Progenitor cell of endocrine pancreas (in vitro differentiated cells): ENCODE measurements at regions not wholly inside any gene's neighbourhood (a gene's known extent, or its start where the extent isn't known, plus 50 kb on each side); places are given as distances from the start of the nearest gene placed in this dataset.
A peak's percentile ranks its signal among the peaks of the same experiment; 100 is the strongest.
"Not testable (repeated sequence)": the region's sequence is repeated elsewhere in the genome, so short reads cannot be mapped to it uniquely, and the experiment has no call there.

ENCODE experiments used
- DNase-seq: peaks from one replicate; pipeline ENCODE4 v3.0.0; 2021; ENCODE audit warnings: low spot score; ENCODE audit not compliant: unreplicated experiment
- H3K27ac Mint-ChIP-seq: 2 replicates; pipeline ENCODE4 v1.8.0; 2021; ENCODE audit warnings: mild to moderate bottlenecking, moderate library complexity, mixed read lengths
- H3K27me3 Mint-ChIP-seq: 2 replicates; pipeline ENCODE4 v1.8.0; 2021; ENCODE audit warnings: mixed read lengths
- H3K36me3 Mint-ChIP-seq: 2 replicates; pipeline ENCODE4 v1.8.0; 2022; ENCODE audit warnings: mixed read lengths; ENCODE audit not compliant: insufficient read depth
- H3K4me1 Mint-ChIP-seq: 2 replicates; pipeline ENCODE4 v1.8.0; 2021; ENCODE audit warnings: low read depth, mixed read lengths
- H3K4me3 Mint-ChIP-seq: 2 replicates; pipeline ENCODE4 v1.8.0; 2021; ENCODE audit warnings: low read depth, mild to moderate bottlenecking, moderate library complexity, mixed read lengths
- H3K9me3 Mint-ChIP-seq: 2 replicates; pipeline ENCODE4 v1.8.0; 2021; ENCODE audit warnings: low read depth, mixed read lengths
- CTCF ChIP-seq: fragments of 200-600 bp; sonication (generic); IDR thresholded peaks from one replicate; pipeline ENCODE4 v1.5.0; 2021; ENCODE audit warnings: antibody characterized with exemption, mild to moderate bottlenecking; ENCODE audit not compliant: unreplicated experiment

GRCh38 chr21:35438643-35439404, 389.7 kb upstream of the RUNX1 start:
- peaks cover 8% of the 10 kb centered on the region for H3K4me1 Mint-ChIP-seq
- no peaks in the 10 kb centered on the region for H3K36me3 Mint-ChIP-seq
- H3K4me3 Mint-ChIP-seq, result no peak overlapping the region
- peaks cover 11% of the 10 kb centered on the region for H3K27me3 Mint-ChIP-seq
- DNase-seq, result no peak
- H3K27ac Mint-ChIP-seq, result no peak overlapping the region
- TF ChIP-seq CTCF, result no peak
- H3K9me3 Mint-ChIP-seq, result peaks cover 7% of the 10 kb centered on the region

DNA sequence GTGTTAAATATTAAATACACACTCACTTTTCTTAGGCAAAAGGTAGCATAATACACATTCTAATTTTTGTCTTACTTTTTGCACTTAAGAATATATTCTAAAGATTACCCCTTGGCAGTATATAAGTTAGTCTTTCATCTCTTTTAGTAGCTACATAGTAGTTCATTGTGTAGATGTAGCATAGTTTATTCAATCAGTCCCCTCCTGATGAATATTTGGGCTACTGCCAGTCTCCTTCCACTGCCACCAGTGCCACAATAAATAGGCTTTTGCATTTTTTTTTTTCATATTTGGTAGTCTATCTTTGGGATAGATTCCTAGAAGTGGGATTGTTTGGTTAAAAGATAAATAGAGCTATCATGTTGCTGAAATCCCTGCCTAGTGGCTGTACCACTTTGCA, 388.8 kb upstream of the RUNX1 start:
- peaks cover 11% of the 10 kb centered on the region for H3K27me3 Mint-ChIP-seq
- no peak overlapping the region for H3K27ac Mint-ChIP-seq
- H3K9me3 Mint-ChIP-seq, result peaks cover 14% of the 10 kb centered on the region
- H3K4me3 Mint-ChIP-seq, result no peak overlapping the region
- H3K36me3 Mint-ChIP-seq, result no peaks in the 10 kb centered on the region
- TF ChIP-seq CTCF, result no peak
- no peak for DNase-seq
- H3K4me1 Mint-ChIP-seq, result peaks cover 8% of the 10 kb centered on the region

DNA sequence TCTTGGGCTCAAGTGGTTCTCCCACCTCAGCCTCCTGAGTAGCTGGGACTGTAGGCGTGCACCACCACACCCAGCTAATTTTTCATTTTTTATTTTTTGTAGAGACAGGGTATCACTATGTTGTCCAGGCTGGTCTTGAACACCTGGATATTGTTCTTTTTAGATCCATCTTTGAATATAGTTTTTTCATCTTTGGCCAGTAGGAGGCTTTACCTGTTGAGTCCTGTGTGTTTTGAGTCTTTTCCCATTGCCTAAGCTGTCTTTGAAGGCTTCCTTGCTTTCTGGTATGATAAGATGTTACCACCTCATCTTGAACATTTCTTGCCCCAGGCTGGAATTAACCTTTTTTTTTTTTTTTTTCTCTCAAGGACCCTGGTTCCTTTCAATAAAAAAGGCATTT, 387.8 kb upstream of the RUNX1 start:
- H3K4me3 Mint-ChIP-seq, result no peak overlapping the region
- no peak for DNase-seq
- H3K9me3 Mint-ChIP-seq, result peaks cover 20% of the 10 kb centered on the region
- peak; percentile 6 for TF ChIP-seq CTCF
- peaks cover 8% of the 10 kb centered on the region for H3K4me1 Mint-ChIP-seq
- H3K27me3 Mint-ChIP-seq, result peaks cover 6% of the 10 kb centered on the region
- H3K36me3 Mint-ChIP-seq, result no peaks in the 10 kb centered on the region
- no peak overlapping the region for H3K27ac Mint-ChIP-seq

DNA sequence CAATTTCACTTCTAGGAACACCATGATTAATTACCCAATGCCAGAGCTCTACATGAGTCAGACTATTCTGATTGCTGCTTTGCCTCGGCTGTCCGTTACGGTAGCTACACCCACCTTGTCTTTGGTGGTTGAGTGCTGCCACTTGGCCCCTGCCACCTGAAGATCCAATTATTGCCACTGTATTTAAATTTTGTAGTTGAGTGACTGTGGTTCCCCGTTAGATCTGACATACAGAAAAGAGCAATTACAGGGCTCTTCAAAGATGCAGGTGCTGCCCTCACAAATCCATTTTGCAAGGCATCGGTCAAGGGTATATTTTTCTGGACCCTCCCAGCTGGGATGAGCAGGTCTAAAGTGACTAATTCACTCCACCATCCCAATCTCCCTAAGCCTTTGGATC, 383.5 kb upstream of the RUNX1 start:
- H3K27ac Mint-ChIP-seq, H3K4me1 Mint-ChIP-seq, H3K4me3 Mint-ChIP-seq, H3K36me3 Mint-ChIP-seq, DNase-seq: not testable (repeated sequence)
- H3K9me3 Mint-ChIP-seq, result peaks cover 23% of the 10 kb centered on the region
- H3K27me3 Mint-ChIP-seq, result peaks cover 23% of the 10 kb centered on the region

DNA sequence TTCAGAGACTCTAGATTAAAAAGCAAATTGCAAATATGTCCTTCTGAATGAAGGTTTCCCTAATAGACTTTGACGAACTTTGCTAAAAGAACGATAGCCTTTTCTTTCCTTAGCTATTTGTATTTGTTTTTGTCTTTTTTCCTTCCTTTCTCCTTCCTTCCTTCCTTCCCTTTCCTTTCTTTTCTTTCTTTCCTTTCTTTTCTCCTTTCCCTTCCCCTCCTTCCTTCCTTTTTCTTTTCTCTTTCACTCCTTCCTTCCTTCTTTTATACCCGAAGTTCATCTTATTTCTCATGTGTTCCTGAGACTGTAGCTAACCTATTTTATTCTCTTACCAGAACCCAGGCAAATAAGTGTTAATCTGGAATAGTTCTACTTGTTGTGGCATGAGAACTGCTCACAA, 381.2 kb upstream of the RUNX1 start:
- H3K27me3 Mint-ChIP-seq, result peaks cover 35% of the 10 kb centered on the region
- H3K36me3 Mint-ChIP-seq, result no peaks in the 10 kb centered on the region
- no peak overlapping the region for H3K27ac Mint-ChIP-seq
- DNase-seq, result no peak
- H3K4me3 Mint-ChIP-seq, result no peak overlapping the region
- H3K4me1 Mint-ChIP-seq, result no peaks in the 10 kb centered on the region
- no peak for TF ChIP-seq CTCF
- peaks cover 23% of the 10 kb centered on the region for H3K9me3 Mint-ChIP-seq

DNA sequence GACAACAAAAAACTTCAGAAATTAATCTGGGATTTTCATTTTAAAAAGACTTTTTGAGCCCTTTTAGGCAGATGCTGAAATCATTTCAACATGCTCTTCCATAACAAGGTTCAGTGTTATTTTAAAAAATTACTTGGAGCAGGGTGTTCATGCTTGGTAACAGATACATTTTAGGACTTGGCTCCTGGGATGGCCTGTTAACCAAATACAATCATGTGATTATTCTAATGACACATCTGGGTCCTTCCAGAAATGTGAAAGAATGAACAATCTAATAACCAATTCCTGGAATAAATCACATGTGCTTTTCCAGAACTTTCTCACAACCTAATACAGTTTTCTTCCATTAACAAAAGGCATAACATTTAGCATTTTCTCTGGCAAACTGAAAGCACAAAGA, 379.8 kb upstream of the RUNX1 start:
- TF ChIP-seq CTCF, result no peak
- DNase-seq, result no peak
- peaks cover 35% of the 10 kb centered on the region for H3K27me3 Mint-ChIP-seq
- H3K4me1 Mint-ChIP-seq, result no peaks in the 10 kb centered on the region
- no peak overlapping the region for H3K4me3 Mint-ChIP-seq
- no peaks in the 10 kb centered on the region for H3K36me3 Mint-ChIP-seq
- peaks cover 17% of the 10 kb centered on the region for H3K9me3 Mint-ChIP-seq
- no peak overlapping the region for H3K27ac Mint-ChIP-seq
